ENCODE measurements at regions not wholly inside any gene's neighbourhood (a gene's known extent, or its start where the extent isn't known, plus 50 kb on each side); places are given as distances from the start of the nearest gene placed in this dataset.

GRCh38 chr7:106484562-106484961 is 176.4 kb downstream of the CCDC71L start:
- no peak overlapping the region for H3K4me3 ChIP-seq (ENCODE audit: low read length)
- H3K4me1 ChIP-seq (ENCODE audit: control insufficient read depth, insufficient read depth, low read length) = no peaks in the 10 kb centered on the region
- no peak overlapping the region for H3K9ac ChIP-seq (ENCODE audit: low read length)
- H3K9me3 ChIP-seq (ENCODE audit: control insufficient read depth, low read length) = no peaks in the 10 kb centered on the region
- H3K27me3 ChIP-seq (ENCODE audit: control insufficient read depth, insufficient read depth, low read length) = no peaks in the 10 kb centered on the region
- H3K36me3 ChIP-seq (ENCODE audit: control insufficient read depth, insufficient read depth, low read length) = no peaks in the 10 kb centered on the region

GRCh38 chr7:106482091-106482490 is 178.9 kb downstream of the CCDC71L start:
- Histone ChIP-seq H3K4me1 (ENCODE audit: control insufficient read depth, insufficient read depth, low read length) (no peaks in the 10 kb centered on the region), H3K9ac (ENCODE audit: low read length) (no peak overlapping the region), H3K36me3 (ENCODE audit: control insufficient read depth, insufficient read depth, low read length) (no peaks in the 10 kb centered on the region), H3K9me3 (ENCODE audit: control insufficient read depth, low read length) (no peaks in the 10 kb centered on the region), H3K27me3 (ENCODE audit: control insufficient read depth, insufficient read depth, low read length) (no peaks in the 10 kb centered on the region), H3K4me3 (ENCODE audit: low read length) (no peak overlapping the region)

GRCh38 chr7:106480616-106481031 is 180.3 kb downstream of the CCDC71L start:
- Histone ChIP-seq H3K9me3 (ENCODE audit: control insufficient read depth, low read length) (no peaks in the 10 kb centered on the region), H3K4me3 (ENCODE audit: low read length) (no peak overlapping the region), H3K27me3 (ENCODE audit: control insufficient read depth, insufficient read depth, low read length) (no peaks in the 10 kb centered on the region), H3K4me1 (ENCODE audit: control insufficient read depth, insufficient read depth, low read length) (no peaks in the 10 kb centered on the region), H3K9ac (ENCODE audit: low read length) (no peak overlapping the region), H3K36me3 (ENCODE audit: control insufficient read depth, insufficient read depth, low read length) (no peaks in the 10 kb centered on the region)

- Histone ChIP-seq H3K9ac (ENCODE audit: low read length) (no peak overlapping the region), H3K4me3 (ENCODE audit: low read length) (no peak overlapping the region), H3K36me3 (ENCODE audit: control insufficient read depth, insufficient read depth, low read length) (no peaks in the 10 kb centered on the region), H3K27me3 (ENCODE audit: control insufficient read depth, insufficient read depth, low read length) (no peaks in the 10 kb centered on the region), H3K4me1 (ENCODE audit: control insufficient read depth, insufficient read depth, low read length) (no peaks in the 10 kb centered on the region), H3K9me3 (ENCODE audit: control insufficient read depth, low read length) (no peaks in the 10 kb centered on the region)
Measured at GRCh38 chr7:106480161-106480579, 180.8 kb downstream of the CCDC71L start.

- H3K27me3 ChIP-seq (ENCODE audit: control insufficient read depth, insufficient read depth, low read length) = no peaks in the 10 kb centered on the region
- no peaks in the 10 kb centered on the region for H3K36me3 ChIP-seq (ENCODE audit: control insufficient read depth, insufficient read depth, low read length)
- H3K9me3 ChIP-seq (ENCODE audit: control insufficient read depth, low read length) = no peaks in the 10 kb centered on the region
- no peaks in the 10 kb centered on the region for H3K4me1 ChIP-seq (ENCODE audit: control insufficient read depth, insufficient read depth, low read length)
- no peak overlapping the region for H3K9ac ChIP-seq (ENCODE audit: low read length)
- H3K4me3 ChIP-seq (ENCODE audit: low read length) = no peak overlapping the region
Measured at GRCh38 chr7:106476751-106477150, 184.2 kb downstream of the CCDC71L start.

GRCh38 chr7:106472741-106473140 is 188.0 kb upstream of the NAMPT start:
- no peak overlapping the region for H3K9ac ChIP-seq (ENCODE audit: low read length)
- no peaks in the 10 kb centered on the region for H3K36me3 ChIP-seq (ENCODE audit: control insufficient read depth, insufficient read depth, low read length)
- no peaks in the 10 kb centered on the region for H3K4me1 ChIP-seq (ENCODE audit: control insufficient read depth, insufficient read depth, low read length)
- H3K9me3 ChIP-seq (ENCODE audit: control insufficient read depth, low read length) = no peaks in the 10 kb centered on the region
- H3K27me3 ChIP-seq (ENCODE audit: control insufficient read depth, insufficient read depth, low read length) = no peaks in the 10 kb centered on the region
- H3K4me3 ChIP-seq (ENCODE audit: low read length) = no peak overlapping the region

GRCh38 chr7:106471686-106472440 is 187.1 kb upstream of the NAMPT start:
- Histone ChIP-seq H3K27me3 (ENCODE audit: control insufficient read depth, insufficient read depth, low read length) (no peaks in the 10 kb centered on the region), H3K9ac (ENCODE audit: low read length) (no peak overlapping the region), H3K9me3 (ENCODE audit: control insufficient read depth, low read length) (no peaks in the 10 kb centered on the region), H3K4me3 (ENCODE audit: low read length) (no peak overlapping the region), H3K36me3 (ENCODE audit: control insufficient read depth, insufficient read depth, low read length) (no peaks in the 10 kb centered on the region), H3K4me1 (ENCODE audit: control insufficient read depth, insufficient read depth, low read length) (no peaks in the 10 kb centered on the region)

- no peaks in the 10 kb centered on the region for H3K36me3 ChIP-seq (ENCODE audit: control insufficient read depth, insufficient read depth, low read length)
- H3K9ac ChIP-seq (ENCODE audit: low read length) = no peak overlapping the region
- no peaks in the 10 kb centered on the region for H3K4me1 ChIP-seq (ENCODE audit: control insufficient read depth, insufficient read depth, low read length)
- no peaks in the 10 kb centered on the region for H3K9me3 ChIP-seq (ENCODE audit: control insufficient read depth, low read length)
- no peak overlapping the region for H3K4me3 ChIP-seq (ENCODE audit: low read length)
- H3K27me3 ChIP-seq (ENCODE audit: control insufficient read depth, insufficient read depth, low read length) = no peaks in the 10 kb centered on the region
Measured at GRCh38 chr7:106471021-106471420, 186.2 kb upstream of the NAMPT start.

- Histone ChIP-seq H3K36me3 (ENCODE audit: control insufficient read depth, insufficient read depth, low read length) (no peaks in the 10 kb centered on the region), H3K4me3 (ENCODE audit: low read length) (no peak overlapping the region), H3K4me1 (ENCODE audit: control insufficient read depth, insufficient read depth, low read length) (peaks cover 4% of the 10 kb centered on the region), H3K27me3 (ENCODE audit: control insufficient read depth, insufficient read depth, low read length) (no peaks in the 10 kb centered on the region), H3K9me3 (ENCODE audit: control insufficient read depth, low read length) (no peaks in the 10 kb centered on the region), H3K9ac (ENCODE audit: low read length) (no peak overlapping the region)
Measured at GRCh38 chr7:106466867-106467266, 182.1 kb upstream of the NAMPT start.

- H3K36me3 ChIP-seq (ENCODE audit: control insufficient read depth, insufficient read depth, low read length) = no peaks in the 10 kb centered on the region
- no peak overlapping the region for H3K9ac ChIP-seq (ENCODE audit: low read length)
- H3K27me3 ChIP-seq (ENCODE audit: control insufficient read depth, insufficient read depth, low read length) = no peaks in the 10 kb centered on the region
- H3K4me1 ChIP-seq (ENCODE audit: control insufficient read depth, insufficient read depth, low read length) = peaks cover 12% of the 10 kb centered on the region
- H3K4me3 ChIP-seq (ENCODE audit: low read length) = no peak overlapping the region
- H3K9me3 ChIP-seq (ENCODE audit: control insufficient read depth, low read length) = no peaks in the 10 kb centered on the region
Measured at GRCh38 chr7:106465704-106466468, 181.1 kb upstream of the NAMPT start.

GRCh38 chr7:106464651-106465050 is 179.9 kb upstream of the NAMPT start:
- no peak overlapping the region for H3K9ac ChIP-seq (ENCODE audit: low read length)
- H3K4me3 ChIP-seq (ENCODE audit: low read length) = no peak overlapping the region
- H3K9me3 ChIP-seq (ENCODE audit: control insufficient read depth, low read length) = no peaks in the 10 kb centered on the region
- no peaks in the 10 kb centered on the region for H3K27me3 ChIP-seq (ENCODE audit: control insufficient read depth, insufficient read depth, low read length)
- no peaks in the 10 kb centered on the region for H3K36me3 ChIP-seq (ENCODE audit: control insufficient read depth, insufficient read depth, low read length)
- H3K4me1 ChIP-seq (ENCODE audit: control insufficient read depth, insufficient read depth, low read length) = peaks cover 20% of the 10 kb centered on the region

- no peaks in the 10 kb centered on the region for H3K36me3 ChIP-seq (ENCODE audit: control insufficient read depth, insufficient read depth, low read length)
- H3K9ac ChIP-seq (ENCODE audit: low read length) = no peak overlapping the region
- H3K4me1 ChIP-seq (ENCODE audit: control insufficient read depth, insufficient read depth, low read length) = peaks cover 20% of the 10 kb centered on the region
- no peak overlapping the region for H3K4me3 ChIP-seq (ENCODE audit: low read length)
- H3K9me3 ChIP-seq (ENCODE audit: control insufficient read depth, low read length) = no peaks in the 10 kb centered on the region
- H3K27me3 ChIP-seq (ENCODE audit: control insufficient read depth, insufficient read depth, low read length) = no peaks in the 10 kb centered on the region
Measured at GRCh38 chr7:106463851-106464611, 179.2 kb upstream of the NAMPT start.

All from mucosa of stomach (tissue), 1 donor.